H9 (cell line): ENCODE measurements at regions not wholly inside any gene's neighbourhood (a gene's known extent, or its start where the extent isn't known, plus 50 kb on each side); places are given as distances from the start of the nearest gene placed in this dataset.

ENCODE experiments used
- DNase-seq: peaks from one replicate; pipeline ENCODE4 v3.0.0-alpha.2; 2017
- H2AFZ ChIP-seq: one replicate; pipeline ENCODE4 v1.6.1; 2013; ENCODE audit warnings: mild to moderate bottlenecking, low read length, control low read depth, moderate library complexity
- H2AK5ac ChIP-seq: 2 replicates; pipeline ENCODE4 v1.6.1; 2013; ENCODE audit warnings: low read length, control low read depth, mixed read lengths; ENCODE audit not compliant: insufficient read length
- H2BK120ac ChIP-seq: one replicate; pipeline ENCODE4 v1.6.1; 2013; ENCODE audit warnings: low read depth, mild to moderate bottlenecking, low read length, control low read depth, inconsistent platforms; ENCODE audit not compliant: poor library complexity, severe bottlenecking
- H2BK12ac ChIP-seq: 2 replicates; pipeline ENCODE4 v1.6.1; 2013; ENCODE audit warnings: low read length, control low read depth, mixed read lengths, low read depth; ENCODE audit not compliant: insufficient read length
- H2BK15ac ChIP-seq: 2 replicates; pipeline ENCODE4 v1.6.1; 2013; ENCODE audit warnings: low read depth, low read length, control low read depth
- H2BK20ac ChIP-seq: one replicate; pipeline ENCODE4 v1.6.1; 2013; ENCODE audit warnings: low read depth, mild to moderate bottlenecking, low read length, control low read depth, inconsistent platforms; ENCODE audit not compliant: poor library complexity, severe bottlenecking
- H2BK5ac ChIP-seq: 2 replicates; pipeline ENCODE4 v1.6.1; 2013; ENCODE audit warnings: low read length, control low read depth, mixed read lengths; ENCODE audit not compliant: insufficient read length
- H3K14ac ChIP-seq: 2 replicates; pipeline ENCODE4 v1.6.1; 2013; ENCODE audit warnings: low read length, control low read depth; ENCODE audit not compliant: insufficient read depth
- H3K18ac ChIP-seq: 2 replicates; pipeline ENCODE4 v1.6.1; 2013; ENCODE audit warnings: low read depth, mild to moderate bottlenecking, mixed read lengths, low read length, control low read depth; ENCODE audit not compliant: insufficient read length
- H3K23ac ChIP-seq: 2 replicates; pipeline ENCODE4 v1.6.1; 2013; ENCODE audit warnings: low read length, control low read depth, mixed read lengths, low read depth; ENCODE audit not compliant: insufficient read length
- H3K23me2 ChIP-seq: 2 replicates; pipeline ENCODE4 v1.6.1; 2013; ENCODE audit warnings: low read depth, mild to moderate bottlenecking, mixed read lengths, low read length, control low read depth; ENCODE audit not compliant: insufficient read length, poor library complexity, severe bottlenecking
- H3K27ac ChIP-seq: 2 replicates; pipeline ENCODE4 v1.5.1; 2013; ENCODE audit warnings: low read length, control low read depth, mixed read lengths, low read depth; ENCODE audit not compliant: insufficient read length
- H3K27me3 ChIP-seq: 2 replicates; pipeline ENCODE4 v1.6.1; 2013; ENCODE audit warnings: low read length, control low read depth, inconsistent platforms; ENCODE audit not compliant: insufficient read depth
- H3K4ac ChIP-seq: 2 replicates; pipeline ENCODE4 v1.6.1; 2013; ENCODE audit warnings: low read depth, mild to moderate bottlenecking, control low read depth, inconsistent platforms, low read length, moderate library complexity
- H3K4me1 ChIP-seq: 2 replicates; pipeline ENCODE4 v1.6.1; 2013; ENCODE audit warnings: low read length, control low read depth, inconsistent platforms; ENCODE audit not compliant: insufficient read depth
- H3K4me2 ChIP-seq: 2 replicates; pipeline ENCODE4 v1.6.1; 2013; ENCODE audit warnings: low read length, control low read depth, mixed read lengths; ENCODE audit not compliant: insufficient read length, insufficient read depth
- H3K56ac ChIP-seq: 2 replicates; pipeline ENCODE4 v1.6.1; 2013; ENCODE audit warnings: low read depth, mild to moderate bottlenecking, mixed read lengths, low read length, control low read depth; ENCODE audit not compliant: insufficient read length
- H3K79me1 ChIP-seq: 2 replicates; pipeline ENCODE4 v1.6.1; 2013; ENCODE audit warnings: low read depth, mild to moderate bottlenecking, moderate library complexity, low read length, control low read depth, inconsistent platforms; ENCODE audit not compliant: insufficient read depth, poor library complexity, severe bottlenecking
- H3K79me2 ChIP-seq: 2 replicates; pipeline ENCODE4 v1.6.1; 2013; ENCODE audit warnings: low read length, control low read depth, inconsistent platforms; ENCODE audit not compliant: insufficient read depth
- H3K9ac ChIP-seq: 2 replicates; pipeline ENCODE4 v1.6.1; 2013; ENCODE audit warnings: low read length, control low read depth, mixed read lengths; ENCODE audit not compliant: insufficient read length; ENCODE audit errors: extremely low read depth
- H3K9me3 ChIP-seq: one replicate; pipeline ENCODE4 v1.6.1; 2013; ENCODE audit warnings: low read depth, low read length, inconsistent platforms; ENCODE audit not compliant: control insufficient read depth
- H3T11ph ChIP-seq: one replicate; pipeline ENCODE4 v1.6.1; 2013; ENCODE audit warnings: mild to moderate bottlenecking, low read length, control low read depth, inconsistent platforms
- H4K20me1 ChIP-seq: one replicate; pipeline ENCODE4 v1.6.1; 2013; ENCODE audit not compliant: control insufficient read depth, insufficient read length, insufficient read depth
- H4K5ac ChIP-seq: 2 replicates; pipeline ENCODE4 v1.6.1; 2013; ENCODE audit warnings: low read depth, mild to moderate bottlenecking, mixed read lengths, low read length, control low read depth; ENCODE audit not compliant: insufficient read length
- H4K8ac ChIP-seq: replicated peaks from 2 replicates; pipeline ENCODE4 v1.6.1; 2013; ENCODE audit warnings: low read length, control low read depth, mixed read lengths, low read depth; ENCODE audit not compliant: insufficient read length
- H4K91ac ChIP-seq: 2 replicates; pipeline ENCODE4 v1.6.1; 2013; ENCODE audit warnings: low read depth, mild to moderate bottlenecking, moderate library complexity, mixed read lengths, low read length, control low read depth; ENCODE audit not compliant: insufficient read length
- H3K27ac Mint-ChIP-seq, 3 experiments: 2 replicates in 2 of 3; 3 replicates in 1 of 3; pipeline ENCODE4 v1.8.0; 2020 to 2021; ENCODE audit warnings: mixed read lengths in 3 of 3, mild to moderate bottlenecking in 1 of 3, moderate library complexity in 1 of 3
- H3K27me3 Mint-ChIP-seq: 2 replicates; pipeline ENCODE4 v1.8.0; 2021; ENCODE audit warnings: low read depth, mild to moderate bottlenecking, moderate library complexity, mixed read lengths
- H3K36me3 Mint-ChIP-seq, 3 experiments: 2 replicates in 2 of 3; 3 replicates in 1 of 3; pipeline ENCODE4 v1.8.0; 2020 to 2021; ENCODE audit warnings: low read depth in 3 of 3, mixed read lengths in 3 of 3; ENCODE audit not compliant: insufficient read depth in 1 of 3
- H3K4me1 Mint-ChIP-seq, 2 experiments: 2 replicates each; pipeline ENCODE4 v1.8.0; 2020; ENCODE audit warnings: mixed read lengths in 2 of 2
- H3K4me3 Mint-ChIP-seq, 2 experiments: 2 replicates in 1 of 2; 3 replicates in 1 of 2; pipeline ENCODE4 v1.8.0; 2020 to 2021; ENCODE audit warnings: mild to moderate bottlenecking in 2 of 2, mixed read lengths in 2 of 2, moderate library complexity in 1 of 2
- H3K9me3 Mint-ChIP-seq, 2 experiments: 2 replicates in 1 of 2; 3 replicates in 1 of 2; pipeline ENCODE4 v1.8.0; 2020; ENCODE audit warnings: mild to moderate bottlenecking in 2 of 2, mixed read lengths in 2 of 2, moderate library complexity in 1 of 2
- WGBS: extraction: QIAGEN DNeasy Blood & Tissue Kit; methylation state at CpG from one replicate; pipeline ENCODE4 v1.1.7; 2013; ENCODE audit warnings: missing lambda C conversion rate, low lambda C conversion rate, mixed read lengths; ENCODE audit not compliant: insufficient read length; ENCODE audit errors: extremely low coverage; 5-methylcytosine and 5-hydroxymethylcytosine counted together
- TF ChIP-seq, protein P1 (sequence below): fragments of 200-600 bp; sonication (generic); conservative IDR thresholded peaks from 3 replicates; pipeline ENCODE4 v1.8.0; 2021; ENCODE audit warnings: antibody characterized with exemption, mild to moderate bottlenecking

DNA sequence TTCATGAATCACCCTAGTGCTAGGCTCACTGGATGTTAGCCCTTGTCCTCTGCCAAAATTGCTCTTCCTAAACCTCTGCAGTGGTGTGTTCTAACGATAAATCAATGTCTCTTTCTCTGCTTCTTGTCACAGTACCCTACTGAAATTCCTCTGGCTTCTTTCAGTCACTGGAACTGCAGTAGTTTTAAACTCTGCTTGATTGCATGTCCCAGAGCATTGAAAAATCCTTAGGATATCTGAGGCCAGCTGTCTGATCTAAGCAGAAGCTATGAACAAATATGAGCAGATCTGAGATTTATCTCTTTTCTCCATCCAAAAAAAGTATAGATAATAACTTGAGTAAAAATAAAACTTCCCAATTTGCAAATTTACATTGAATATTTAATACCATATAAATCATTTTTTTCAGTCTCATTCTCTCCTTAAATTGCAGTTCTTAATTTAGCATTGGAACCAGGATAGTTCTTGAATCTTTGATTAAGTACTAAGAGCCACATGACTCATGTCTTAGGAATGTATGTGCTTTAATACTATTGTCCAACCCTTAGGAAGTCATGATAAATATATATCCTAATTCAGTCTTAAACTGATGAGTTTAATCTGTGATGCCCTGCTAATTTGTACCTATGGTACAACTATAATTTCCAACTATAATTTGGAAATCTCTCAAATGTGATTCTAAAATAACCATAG lies 169.7 kb downstream of the PDHA2 start:
- no peaks in the 10 kb centered on the region; a peak in 3 of 5 replicates for H3K9me3 Mint-ChIP-seq
- DNase-seq = no peak
- no peak overlapping the region for H2BK20ac ChIP-seq
- no peak overlapping the region for H3K27ac ChIP-seq
- H3K4me2 ChIP-seq = no peak overlapping the region
- no peak overlapping the region for H2BK120ac ChIP-seq
- H3K18ac ChIP-seq = no peak overlapping the region
- no peak overlapping the region for H3K9ac ChIP-seq
- H3K36me3 Mint-ChIP-seq = peaks cover 0 to 4% (median 0%) of the 10 kb centered on the region in 3 experiments; a peak in 1 of 7 replicates
- H3K23ac ChIP-seq = no peak overlapping the region
- no peak overlapping the region for H4K5ac ChIP-seq
- H4K20me1 ChIP-seq = no peaks in the 10 kb centered on the region
- no peak overlapping the region for H4K8ac ChIP-seq
- H2AK5ac ChIP-seq = no peak overlapping the region
- H3K4me3 Mint-ChIP-seq = no peak overlapping the region
- H3K23me2 ChIP-seq = no peaks in the 10 kb centered on the region
- H2BK12ac ChIP-seq = no peak overlapping the region
- peaks cover 3% of the 10 kb centered on the region; the same call in 1 of the 2 replicates for H3K4me1 ChIP-seq
- H4K91ac ChIP-seq = no peak overlapping the region
- no peak overlapping the region for H3T11ph ChIP-seq
- H3K27ac Mint-ChIP-seq = no peak overlapping the region
- H3K9me3 ChIP-seq = no peaks in the 10 kb centered on the region
- H3K79me2 ChIP-seq = no peaks in the 10 kb centered on the region
- H3K4me1 Mint-ChIP-seq = peaks cover 5 to 11% of the 10 kb centered on the region in 2 experiments; a peak in 3 of 4 replicates
- no CpG with 5 or more reads among the region's 1 CpG for WGBS
- H3K4ac ChIP-seq = no peak overlapping the region
- no peaks in the 10 kb centered on the region for H3K27me3 ChIP-seq
- TF ChIP-seq, protein P1, sequence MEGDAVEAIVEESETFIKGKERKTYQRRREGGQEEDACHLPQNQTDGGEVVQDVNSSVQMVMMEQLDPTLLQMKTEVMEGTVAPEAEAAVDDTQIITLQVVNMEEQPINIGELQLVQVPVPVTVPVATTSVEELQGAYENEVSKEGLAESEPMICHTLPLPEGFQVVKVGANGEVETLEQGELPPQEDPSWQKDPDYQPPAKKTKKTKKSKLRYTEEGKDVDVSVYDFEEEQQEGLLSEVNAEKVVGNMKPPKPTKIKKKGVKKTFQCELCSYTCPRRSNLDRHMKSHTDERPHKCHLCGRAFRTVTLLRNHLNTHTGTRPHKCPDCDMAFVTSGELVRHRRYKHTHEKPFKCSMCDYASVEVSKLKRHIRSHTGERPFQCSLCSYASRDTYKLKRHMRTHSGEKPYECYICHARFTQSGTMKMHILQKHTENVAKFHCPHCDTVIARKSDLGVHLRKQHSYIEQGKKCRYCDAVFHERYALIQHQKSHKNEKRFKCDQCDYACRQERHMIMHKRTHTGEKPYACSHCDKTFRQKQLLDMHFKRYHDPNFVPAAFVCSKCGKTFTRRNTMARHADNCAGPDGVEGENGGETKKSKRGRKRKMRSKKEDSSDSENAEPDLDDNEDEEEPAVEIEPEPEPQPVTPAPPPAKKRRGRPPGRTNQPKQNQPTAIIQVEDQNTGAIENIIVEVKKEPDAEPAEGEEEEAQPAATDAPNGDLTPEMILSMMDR = no peak
- no peaks in the 10 kb centered on the region for H3K79me1 ChIP-seq
- H3K27me3 Mint-ChIP-seq = no peaks in the 10 kb centered on the region
- H3K56ac ChIP-seq = no peak overlapping the region
- H2AFZ ChIP-seq = no peak overlapping the region
- H2BK15ac ChIP-seq = no peak overlapping the region
- H3K14ac ChIP-seq = no peak overlapping the region
- no peak overlapping the region for H2BK5ac ChIP-seq
